ENCODE measurements at regions not wholly inside any gene's neighbourhood (a gene's known extent, or its start where the extent isn't known, plus 50 kb on each side); places are given as distances from the start of the nearest gene placed in this dataset.

DNA sequence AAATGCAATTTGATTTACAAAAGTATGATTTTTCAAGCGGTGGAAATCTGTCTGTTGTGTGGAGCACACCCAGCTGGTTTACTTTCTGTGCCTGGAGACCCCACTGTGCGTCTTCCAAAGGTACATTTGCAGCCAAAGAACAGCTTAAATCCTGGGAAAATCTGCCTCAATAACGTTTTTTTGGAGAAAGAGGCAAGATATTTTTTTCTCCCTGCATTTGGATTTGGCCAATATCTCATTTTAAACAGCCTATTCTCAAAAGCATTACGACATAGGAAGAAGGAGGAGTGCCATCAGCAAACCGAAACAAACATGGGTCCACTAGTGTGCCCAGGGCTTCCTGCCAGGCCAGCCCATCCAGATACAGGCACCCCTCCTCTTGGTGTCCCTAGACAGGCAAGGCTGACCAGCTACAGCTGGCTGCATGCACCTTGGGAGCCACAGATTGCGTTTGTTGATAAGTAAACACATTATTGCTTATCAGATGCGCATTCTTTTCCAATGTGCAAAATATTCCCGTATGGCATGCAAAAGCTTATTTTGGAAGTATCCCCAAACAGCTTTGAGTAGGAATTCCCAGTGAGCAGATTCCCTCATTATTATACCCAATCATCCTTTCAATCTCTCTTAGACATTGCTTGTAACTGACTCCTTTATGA lies 184.5 kb upstream of the MARCKS start:
- Histone ChIP-seq H3K4me3 (peak overlapping the region in 7 of 10 donors; percentile 4 to 37 (median 31)), H3K27me3 (no peaks in the 10 kb centered on the region), H3K4me1 (peaks cover 0 to 42% (median 38%) of the 10 kb centered on the region in 9 donors), H3K36me3 (no peaks in the 10 kb centered on the region), H3K9me3 (no peaks in the 10 kb centered on the region), H3K27ac (peak overlapping the region in 7 of 10 donors; percentile 9 to 73 (median 49))
- peak; percentile 31 to 70 for DNase-seq
- intact Hi-C loops (cut with DNase I), result no loop called here
- WGBS, 2 donors, result 41 to 62% methylated on average over 8 of the region's 8 CpGs
- ATAC-seq, result peak in 7 of 8 donors; percentile 54 to 87 (median 69)
- TF ChIP-seq, protein P1, sequence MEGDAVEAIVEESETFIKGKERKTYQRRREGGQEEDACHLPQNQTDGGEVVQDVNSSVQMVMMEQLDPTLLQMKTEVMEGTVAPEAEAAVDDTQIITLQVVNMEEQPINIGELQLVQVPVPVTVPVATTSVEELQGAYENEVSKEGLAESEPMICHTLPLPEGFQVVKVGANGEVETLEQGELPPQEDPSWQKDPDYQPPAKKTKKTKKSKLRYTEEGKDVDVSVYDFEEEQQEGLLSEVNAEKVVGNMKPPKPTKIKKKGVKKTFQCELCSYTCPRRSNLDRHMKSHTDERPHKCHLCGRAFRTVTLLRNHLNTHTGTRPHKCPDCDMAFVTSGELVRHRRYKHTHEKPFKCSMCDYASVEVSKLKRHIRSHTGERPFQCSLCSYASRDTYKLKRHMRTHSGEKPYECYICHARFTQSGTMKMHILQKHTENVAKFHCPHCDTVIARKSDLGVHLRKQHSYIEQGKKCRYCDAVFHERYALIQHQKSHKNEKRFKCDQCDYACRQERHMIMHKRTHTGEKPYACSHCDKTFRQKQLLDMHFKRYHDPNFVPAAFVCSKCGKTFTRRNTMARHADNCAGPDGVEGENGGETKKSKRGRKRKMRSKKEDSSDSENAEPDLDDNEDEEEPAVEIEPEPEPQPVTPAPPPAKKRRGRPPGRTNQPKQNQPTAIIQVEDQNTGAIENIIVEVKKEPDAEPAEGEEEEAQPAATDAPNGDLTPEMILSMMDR (IDR thresholded peaks at IDR 0.05), result no peak

DNA sequence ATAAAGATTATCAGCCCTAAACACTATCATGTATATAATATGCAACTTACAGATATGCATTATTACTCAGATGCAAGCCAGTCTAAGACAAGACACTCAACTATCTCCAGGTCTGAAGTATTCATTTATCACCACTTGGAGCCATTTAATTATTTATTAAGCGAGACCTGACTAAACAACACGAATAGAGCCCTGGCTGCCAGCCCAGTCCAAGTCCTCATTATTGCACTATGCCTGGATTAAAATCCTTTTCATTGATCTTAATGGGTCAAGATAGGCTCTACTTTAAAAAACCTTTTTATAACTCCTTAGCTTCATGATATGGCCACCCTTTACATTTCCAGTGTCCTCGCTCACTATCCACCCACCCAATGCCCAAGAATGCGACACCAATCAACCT lies 183.1 kb upstream of the MARCKS start:
- WGBS, 2 donors, result 68 to 72% methylated on average over 4 of the region's 4 CpGs
- intact Hi-C loops (cut with DNase I), result no loop called here
- Histone ChIP-seq H3K36me3 (no peaks in the 10 kb centered on the region), H3K4me1 (peaks cover 0 to 34% (median 30%) of the 10 kb centered on the region in 9 donors), H3K27me3 (no peaks in the 10 kb centered on the region), H3K4me3 (no peak overlapping the region), H3K27ac (no peak overlapping the region), H3K9me3 (no peaks in the 10 kb centered on the region)
- DNase-seq, result no peak
- TF ChIP-seq, protein P1 (IDR thresholded peaks at IDR 0.05), result no peak
- no peak for ATAC-seq

DNA sequence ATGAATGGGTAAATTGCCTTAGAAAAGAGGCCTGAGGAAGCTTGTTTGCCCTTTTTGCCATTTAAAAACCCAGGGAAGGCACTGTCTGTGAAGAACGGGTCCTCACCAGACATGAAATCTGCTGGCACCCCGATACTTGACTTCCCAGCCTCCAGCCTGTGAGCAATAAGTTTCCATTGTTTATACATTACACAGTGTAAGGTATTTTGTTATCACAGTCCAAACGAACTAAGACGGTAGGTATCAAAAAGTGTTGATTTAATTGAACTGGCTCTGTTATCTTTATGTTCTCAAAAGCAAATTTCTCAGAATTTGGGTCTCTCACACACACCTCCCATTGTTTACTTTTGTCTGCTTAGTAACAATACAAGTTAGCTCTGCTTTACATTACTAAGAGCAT lies 181.1 kb upstream of the MARCKS start:
- DNase-seq (no peak), ATAC-seq (no peak)
- Histone ChIP-seq H3K27me3 (no peaks in the 10 kb centered on the region), H3K4me1 (peaks cover 0 to 25% (median 20%) of the 10 kb centered on the region in 9 donors), H3K36me3 (no peaks in the 10 kb centered on the region), H3K4me3 (no peak overlapping the region), H3K27ac (no peak overlapping the region), H3K9me3 (no peaks in the 10 kb centered on the region)
- intact Hi-C loops (cut with DNase I), result no loop called here
- WGBS, 2 donors, result 77 to 82% methylated on average over 4 of the region's 4 CpGs
- TF ChIP-seq, protein P1 (IDR thresholded peaks at IDR 0.05), result no peak

DNA sequence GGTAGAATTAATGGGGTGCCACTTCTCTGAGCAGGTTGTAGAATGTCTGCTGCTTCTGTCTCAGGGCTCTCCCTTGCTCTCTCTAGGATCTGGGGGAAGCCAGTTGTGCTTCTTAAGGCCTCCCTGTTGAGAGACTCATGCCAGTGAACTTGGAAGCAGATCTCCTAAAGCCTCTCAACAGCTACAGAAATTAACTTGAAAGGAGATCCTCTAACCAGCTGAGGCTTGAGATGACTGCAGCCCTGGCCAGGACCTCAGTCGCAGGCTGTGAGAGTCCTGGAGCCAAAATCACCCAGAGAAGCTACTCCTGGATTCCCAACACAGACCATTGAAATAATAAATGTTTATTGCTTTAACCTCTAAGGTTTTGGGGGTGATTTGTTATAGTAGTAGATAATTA lies 180.2 kb upstream of the MARCKS start:
- no peak overlapping the region for H3K4me3 ChIP-seq
- intact Hi-C loops (cut with DNase I), result no loop called here
- peaks cover 0 to 16% (median 12%) of the 10 kb centered on the region in 9 donors for H3K4me1 ChIP-seq
- no peaks in the 10 kb centered on the region for H3K27me3 ChIP-seq
- 86 to 89% methylated on average over 1 of the region's 1 CpG for whole genome bisulfite sequencing, 2 donors
- no peak overlapping the region for H3K27ac ChIP-seq
- DNase-seq, result no peak
- no peaks in the 10 kb centered on the region for H3K9me3 ChIP-seq
- peak in 3 of 8 donors; percentile 22 to 36 (median 28) for ATAC-seq
- no peaks in the 10 kb centered on the region for H3K36me3 ChIP-seq
- TF ChIP-seq, protein P1 (IDR thresholded peaks at IDR 0.05), result no peak
